NB4 (cell line): ENCODE measurements at regions not wholly inside any gene's neighbourhood (a gene's known extent, or its start where the extent isn't known, plus 50 kb on each side); places are given as distances from the start of the nearest gene placed in this dataset.

Source experiments
- DNase-seq: peaks from one replicate; pipeline ENCODE4 v3.0.0; 2010; ENCODE audit warnings: low read depth
- H3K4me3 ChIP-seq: one replicate; pipeline ENCODE4 v1.5.1; 2011; ENCODE audit warnings: mild to moderate bottlenecking, low read depth, low read length, moderate library complexity
- MYC ChIP-seq: IDR thresholded peaks from 2 replicates; pipeline ENCODE4 v1.6.1; 2011; ENCODE audit warnings: low read depth, low read length
- POLR2A ChIP-seq: IDR thresholded peaks from 2 replicates; pipeline ENCODE4 v1.6.1; 2011; ENCODE audit warnings: mild to moderate bottlenecking; ENCODE audit not compliant: insufficient read length; ENCODE audit errors: extremely low read depth
- TF ChIP-seq, protein P1 (sequence below): IDR thresholded peaks from 2 replicates; pipeline ENCODE4 v1.6.1; 2011; ENCODE audit warnings: low read depth, low read length
- TF ChIP-seq, protein P2 (sequence below): IDR thresholded peaks from one replicate; pipeline ENCODE4 v1.5.1; 2012; ENCODE audit warnings: low read depth, low read length

DNA sequence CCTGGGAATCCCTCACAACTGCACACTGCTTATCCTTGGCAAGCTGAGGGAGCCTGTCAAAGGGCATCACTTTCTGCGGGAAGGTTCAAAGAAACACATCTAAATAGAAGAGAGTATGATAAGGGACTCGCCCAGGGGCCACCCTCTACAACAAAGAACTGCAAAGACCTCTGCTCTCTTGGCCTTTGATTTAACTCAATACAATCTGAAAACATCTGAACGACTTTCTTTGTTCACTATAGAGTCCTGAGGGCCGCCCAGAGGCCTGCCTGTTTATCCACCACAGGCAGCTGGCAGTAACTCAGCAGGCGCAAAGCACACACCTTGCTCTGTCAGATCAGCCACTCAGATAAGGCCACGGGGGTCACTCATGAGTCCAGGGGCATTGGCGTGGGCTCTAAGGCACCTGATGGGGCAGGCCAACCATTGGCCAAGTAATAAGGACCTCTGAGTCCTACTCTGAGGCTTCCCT, 139.3 kb downstream of the UNC5CL start:
- no peak for DNase-seq
- TF ChIP-seq POLR2A = no peak
- TF ChIP-seq, protein P1, sequence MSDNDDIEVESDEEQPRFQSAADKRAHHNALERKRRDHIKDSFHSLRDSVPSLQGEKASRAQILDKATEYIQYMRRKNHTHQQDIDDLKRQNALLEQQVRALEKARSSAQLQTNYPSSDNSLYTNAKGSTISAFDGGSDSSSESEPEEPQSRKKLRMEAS = no peak
- TF ChIP-seq, protein P2, sequence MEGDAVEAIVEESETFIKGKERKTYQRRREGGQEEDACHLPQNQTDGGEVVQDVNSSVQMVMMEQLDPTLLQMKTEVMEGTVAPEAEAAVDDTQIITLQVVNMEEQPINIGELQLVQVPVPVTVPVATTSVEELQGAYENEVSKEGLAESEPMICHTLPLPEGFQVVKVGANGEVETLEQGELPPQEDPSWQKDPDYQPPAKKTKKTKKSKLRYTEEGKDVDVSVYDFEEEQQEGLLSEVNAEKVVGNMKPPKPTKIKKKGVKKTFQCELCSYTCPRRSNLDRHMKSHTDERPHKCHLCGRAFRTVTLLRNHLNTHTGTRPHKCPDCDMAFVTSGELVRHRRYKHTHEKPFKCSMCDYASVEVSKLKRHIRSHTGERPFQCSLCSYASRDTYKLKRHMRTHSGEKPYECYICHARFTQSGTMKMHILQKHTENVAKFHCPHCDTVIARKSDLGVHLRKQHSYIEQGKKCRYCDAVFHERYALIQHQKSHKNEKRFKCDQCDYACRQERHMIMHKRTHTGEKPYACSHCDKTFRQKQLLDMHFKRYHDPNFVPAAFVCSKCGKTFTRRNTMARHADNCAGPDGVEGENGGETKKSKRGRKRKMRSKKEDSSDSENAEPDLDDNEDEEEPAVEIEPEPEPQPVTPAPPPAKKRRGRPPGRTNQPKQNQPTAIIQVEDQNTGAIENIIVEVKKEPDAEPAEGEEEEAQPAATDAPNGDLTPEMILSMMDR = no peak
- no peak for TF ChIP-seq MYC
- no peak overlapping the region for H3K4me3 ChIP-seq

DNA sequence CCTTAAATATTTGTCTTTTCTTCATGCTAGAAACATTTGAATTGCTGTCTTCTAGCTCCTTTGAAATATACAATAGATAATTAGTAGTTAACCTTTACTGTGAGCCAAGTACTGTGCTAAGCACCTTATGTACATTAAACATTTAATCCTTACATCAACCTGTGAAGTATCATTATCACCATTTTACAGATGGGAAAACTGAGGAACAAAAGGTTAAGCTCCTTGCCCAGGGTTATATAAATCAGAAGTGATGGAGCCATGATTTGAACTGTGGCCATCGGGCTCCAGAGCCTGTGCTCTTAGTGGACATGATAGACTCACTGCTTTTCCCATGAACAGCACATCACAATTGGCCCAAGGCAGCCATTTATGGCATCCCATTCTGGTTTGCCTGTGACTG, 140.9 kb downstream of the UNC5CL start:
- TF ChIP-seq MYC (no peak), POLR2A (no peak)
- TF ChIP-seq, protein P2 = no peak
- TF ChIP-seq, protein P1 = no peak
- DNase-seq = no peak
- H3K4me3 ChIP-seq = no peak overlapping the region

DNA sequence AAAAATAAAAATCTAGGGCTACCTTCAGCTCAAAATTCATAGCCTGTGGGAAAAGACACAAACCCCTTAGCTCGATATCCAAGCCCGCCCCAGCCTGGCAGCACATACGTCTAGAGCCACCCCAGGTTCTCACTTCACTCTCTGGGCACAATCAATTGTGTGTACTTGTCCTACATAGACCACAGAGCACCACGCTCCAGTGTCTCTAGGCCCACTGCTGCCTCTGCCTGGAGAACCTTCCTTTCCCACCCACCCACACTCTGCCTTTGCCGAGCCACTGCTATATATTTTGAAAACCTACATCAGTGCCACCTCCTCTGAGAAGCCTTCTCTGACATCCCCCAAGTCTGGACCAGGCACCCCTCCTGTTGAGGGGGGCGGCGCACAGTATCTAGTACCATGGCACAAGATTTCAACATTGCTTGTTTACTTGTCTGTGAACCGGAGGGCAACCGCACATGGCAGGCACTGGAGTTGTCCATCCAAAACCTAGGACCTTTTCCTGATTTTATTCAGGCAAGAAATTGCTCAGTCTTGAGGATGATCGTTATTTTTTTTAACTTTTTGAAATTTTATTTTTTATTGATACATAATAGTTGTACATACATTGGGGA, 141.5 kb downstream of the UNC5CL start:
- no peak for DNase-seq
- TF ChIP-seq, protein P2 = no peak
- TF ChIP-seq, protein P1 = no peak
- no peak for TF ChIP-seq MYC
- TF ChIP-seq POLR2A = no peak
- no peak overlapping the region for H3K4me3 ChIP-seq

DNA sequence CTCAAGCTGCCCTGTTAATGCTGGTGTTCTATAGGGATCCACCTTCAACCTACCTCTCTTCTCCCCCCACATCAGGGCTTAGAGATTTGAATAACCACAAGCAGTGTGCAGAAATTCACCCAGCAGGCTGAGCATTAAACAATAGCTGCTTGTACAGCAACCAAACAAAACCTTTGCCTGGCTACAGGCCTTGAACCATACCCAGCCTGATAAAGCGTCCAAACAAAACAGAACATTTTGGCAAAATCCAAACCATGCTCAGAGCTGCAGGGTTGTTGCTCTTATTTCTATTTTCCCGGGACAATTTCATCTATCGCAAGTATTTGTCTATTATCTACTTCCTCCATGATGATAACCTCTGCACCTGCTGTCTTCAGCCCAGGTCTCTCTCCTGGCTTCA, 142.3 kb downstream of the UNC5CL start:
- DNase-seq = no peak
- TF ChIP-seq POLR2A (no peak), MYC (no peak)
- TF ChIP-seq, protein P1 = no peak
- TF ChIP-seq, protein P2 = no peak

DNA sequence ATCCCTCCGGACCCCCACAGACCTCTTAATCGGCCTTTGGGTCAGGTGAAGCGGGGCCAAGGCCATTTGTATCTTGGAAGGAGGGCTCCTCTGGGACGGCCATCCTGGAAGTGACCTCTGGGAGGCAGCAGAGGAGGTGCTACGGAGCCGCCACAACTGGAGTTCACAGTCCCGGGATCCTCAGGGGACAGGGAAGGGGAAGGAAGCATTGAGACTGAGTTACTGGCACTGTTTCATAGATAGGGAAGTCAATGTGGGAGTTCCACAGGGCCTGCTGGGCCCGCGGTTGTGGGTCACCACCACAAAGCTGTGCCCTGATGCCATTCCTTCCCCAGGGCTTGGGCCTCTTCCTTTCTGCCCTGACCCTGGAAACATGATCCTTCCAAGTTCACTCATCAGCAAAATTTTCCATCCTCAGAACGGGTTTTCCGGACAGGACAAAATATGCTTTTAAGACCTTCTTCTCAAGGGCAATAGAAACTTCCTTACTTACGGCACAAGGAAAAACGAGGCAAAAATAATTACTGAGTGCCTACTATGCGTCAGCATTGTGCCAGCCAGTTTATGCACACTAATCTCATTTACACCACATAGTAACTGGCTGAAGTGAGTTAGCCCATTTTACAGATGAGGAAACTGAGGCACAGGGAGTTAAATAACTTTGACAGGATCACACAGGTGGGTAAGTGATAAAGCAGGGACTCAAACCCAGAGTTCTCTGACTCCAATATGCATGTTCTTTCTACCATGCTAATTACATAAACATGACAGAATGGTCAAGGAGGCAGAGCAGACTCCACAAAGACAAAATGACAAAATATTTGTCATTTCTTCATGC, 143.8 kb downstream of the UNC5CL start:
- H3K4me3 ChIP-seq = no peak overlapping the region
- TF ChIP-seq, protein P2 = peak; percentile 23
- TF ChIP-seq POLR2A = no peak
- DNase-seq = peak; percentile 55

More for the DNA sequence above, 142.3 kb downstream of the UNC5CL start:
- no peak overlapping the region for H3K4me3 ChIP-seq

DNA sequence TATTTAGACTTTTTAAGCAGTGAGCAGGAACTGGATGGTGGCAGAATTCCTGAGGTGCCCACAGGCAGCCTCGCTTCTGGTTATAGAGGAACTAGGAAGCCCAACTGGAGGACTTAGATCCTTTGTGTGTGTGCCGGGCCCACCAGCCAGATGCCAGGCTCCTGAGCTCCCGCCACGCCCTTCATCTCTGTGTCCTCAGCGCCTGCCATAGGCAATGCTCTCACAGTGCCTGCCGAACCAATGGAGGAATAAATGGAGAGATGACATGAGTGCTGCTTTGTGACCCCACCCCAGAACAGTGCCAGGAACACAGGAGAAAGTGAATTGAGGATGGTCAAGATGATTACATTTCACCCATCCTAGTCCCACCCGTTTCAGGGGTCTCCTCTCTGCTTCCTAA, 146.0 kb downstream of the UNC5CL start:
- DNase-seq = no peak
- TF ChIP-seq POLR2A (no peak), MYC (no peak)
- TF ChIP-seq, protein P2 = no peak
- TF ChIP-seq, protein P1 = no peak
- H3K4me3 ChIP-seq = no peak overlapping the region
